ENCODE measurements at regions not wholly inside any gene's neighbourhood (a gene's known extent, or its start where the extent isn't known, plus 50 kb on each side); places are given as distances from the start of the nearest gene placed in this dataset.
"Not testable (repeated sequence)": the region's sequence is repeated elsewhere in the genome, so short reads cannot be mapped to it uniquely, and the experiment has no call there.

DNA sequence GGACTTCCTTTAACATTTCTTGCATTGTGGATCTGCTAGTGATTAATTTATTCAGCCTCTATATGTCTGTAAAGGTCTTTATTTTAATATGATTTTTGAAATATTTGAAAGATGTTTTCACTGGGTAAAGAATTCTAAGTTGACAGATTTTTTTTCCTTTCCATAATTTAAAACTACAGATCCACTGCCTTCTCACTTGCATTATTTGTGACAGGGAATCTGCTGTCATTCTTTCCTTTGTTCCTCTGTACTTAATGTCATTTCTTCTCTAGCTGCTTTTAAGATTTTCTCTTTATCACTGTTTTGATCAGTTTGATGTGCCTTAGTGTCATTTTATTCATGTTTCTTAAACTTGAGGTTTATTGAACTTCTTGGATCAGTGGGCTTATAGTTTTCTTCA lies 159.9 kb downstream of the CYB561 start:
- TF ChIP-seq, protein P1, sequence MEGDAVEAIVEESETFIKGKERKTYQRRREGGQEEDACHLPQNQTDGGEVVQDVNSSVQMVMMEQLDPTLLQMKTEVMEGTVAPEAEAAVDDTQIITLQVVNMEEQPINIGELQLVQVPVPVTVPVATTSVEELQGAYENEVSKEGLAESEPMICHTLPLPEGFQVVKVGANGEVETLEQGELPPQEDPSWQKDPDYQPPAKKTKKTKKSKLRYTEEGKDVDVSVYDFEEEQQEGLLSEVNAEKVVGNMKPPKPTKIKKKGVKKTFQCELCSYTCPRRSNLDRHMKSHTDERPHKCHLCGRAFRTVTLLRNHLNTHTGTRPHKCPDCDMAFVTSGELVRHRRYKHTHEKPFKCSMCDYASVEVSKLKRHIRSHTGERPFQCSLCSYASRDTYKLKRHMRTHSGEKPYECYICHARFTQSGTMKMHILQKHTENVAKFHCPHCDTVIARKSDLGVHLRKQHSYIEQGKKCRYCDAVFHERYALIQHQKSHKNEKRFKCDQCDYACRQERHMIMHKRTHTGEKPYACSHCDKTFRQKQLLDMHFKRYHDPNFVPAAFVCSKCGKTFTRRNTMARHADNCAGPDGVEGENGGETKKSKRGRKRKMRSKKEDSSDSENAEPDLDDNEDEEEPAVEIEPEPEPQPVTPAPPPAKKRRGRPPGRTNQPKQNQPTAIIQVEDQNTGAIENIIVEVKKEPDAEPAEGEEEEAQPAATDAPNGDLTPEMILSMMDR (conservative IDR thresholded peaks at IDR 0.05), result no peak
- H3K27ac ChIP-seq, result no peak overlapping the region

DNA sequence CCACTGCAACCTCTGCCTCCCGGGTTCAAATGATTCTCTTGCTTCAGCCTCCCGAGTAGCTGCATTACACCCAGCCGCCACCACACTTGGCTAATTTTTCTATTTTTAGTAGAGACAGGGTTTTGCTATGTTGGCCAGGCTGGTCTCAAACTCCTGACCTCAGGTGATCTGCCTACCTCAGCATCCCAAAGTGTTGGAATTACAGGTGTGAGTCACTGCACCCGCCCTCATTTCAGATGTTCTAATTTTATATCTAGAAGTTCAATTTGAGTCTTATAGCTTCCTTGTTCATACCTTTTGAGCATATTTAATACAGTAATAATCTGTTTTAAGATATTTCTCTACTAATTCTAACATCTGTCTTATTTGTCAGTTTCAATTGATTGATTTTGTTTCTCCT lies 159.1 kb downstream of the CYB561 start:
- H3K27ac ChIP-seq, result not testable (repeated sequence)

DNA sequence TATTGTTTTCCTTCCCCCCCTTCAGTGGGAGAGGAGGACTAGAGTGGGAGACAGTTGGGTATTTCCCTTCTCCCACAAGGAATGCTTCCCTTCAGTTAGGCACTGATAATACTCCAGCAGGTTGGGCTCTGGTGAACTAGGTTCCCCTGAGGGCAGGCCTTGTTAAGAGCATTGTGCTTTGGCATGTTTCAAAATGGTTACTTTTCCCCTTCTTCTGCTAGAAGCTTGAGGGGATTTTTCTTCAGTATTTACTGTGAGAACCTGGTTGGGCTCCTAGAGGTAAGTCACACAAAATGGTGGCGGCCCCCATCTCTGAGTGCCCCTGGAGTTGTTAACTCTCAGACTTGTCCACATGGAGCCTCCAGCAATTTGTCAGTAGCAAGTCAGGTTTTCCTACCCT lies 156.2 kb downstream of the CYB561 start:
- H3K27ac ChIP-seq, result no peak overlapping the region

DNA sequence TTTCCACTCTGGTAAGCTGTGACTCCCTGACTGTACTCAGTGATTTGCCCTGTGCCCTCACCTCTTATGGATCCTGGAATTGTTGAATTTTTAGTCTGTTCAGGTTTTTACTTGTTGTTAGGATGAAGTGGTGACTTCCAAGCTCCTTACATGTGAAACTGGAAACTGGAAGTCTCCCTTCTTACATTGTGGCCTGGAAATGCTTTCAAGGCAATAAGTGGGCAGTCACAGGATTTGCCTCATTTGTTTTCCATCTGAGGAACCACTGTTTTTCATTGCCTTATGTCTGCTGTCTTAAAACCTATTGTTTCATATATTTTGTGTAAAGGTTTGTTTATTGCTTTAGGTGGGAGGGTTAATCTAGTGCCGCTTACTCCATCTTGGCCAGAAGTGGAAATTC lies 155.8 kb downstream of the CYB561 start:
- H3K27ac ChIP-seq, result no peak overlapping the region
- TF ChIP-seq, protein P1 (conservative IDR thresholded peaks at IDR 0.05), result no peak

More for the DNA sequence above, 156.2 kb downstream of the CYB561 start:
- TF ChIP-seq, protein P1 (conservative IDR thresholded peaks at IDR 0.05), result no peak

DNA sequence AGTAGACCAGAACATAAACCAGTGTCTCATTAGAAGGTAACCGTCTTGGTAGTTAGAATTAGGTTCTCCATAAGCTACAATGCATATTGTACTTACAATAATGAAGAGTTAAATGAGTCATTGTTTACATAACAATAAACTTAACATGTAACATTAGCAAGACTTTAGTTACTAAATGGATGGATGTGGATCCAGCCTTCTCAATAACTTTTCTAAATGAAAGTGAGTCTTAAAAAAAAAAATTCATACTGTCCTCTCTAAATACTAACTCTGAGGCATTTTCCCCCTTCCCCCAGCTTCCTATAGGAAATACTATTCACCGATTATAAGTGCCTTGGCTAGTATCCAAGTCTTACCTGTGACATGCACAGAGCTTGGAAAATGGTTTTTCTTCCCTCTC lies 155.3 kb downstream of the CYB561 start:
- TF ChIP-seq, protein P1 (conservative IDR thresholded peaks at IDR 0.05), result no peak
- H3K27ac ChIP-seq, result no peak overlapping the region

DNA sequence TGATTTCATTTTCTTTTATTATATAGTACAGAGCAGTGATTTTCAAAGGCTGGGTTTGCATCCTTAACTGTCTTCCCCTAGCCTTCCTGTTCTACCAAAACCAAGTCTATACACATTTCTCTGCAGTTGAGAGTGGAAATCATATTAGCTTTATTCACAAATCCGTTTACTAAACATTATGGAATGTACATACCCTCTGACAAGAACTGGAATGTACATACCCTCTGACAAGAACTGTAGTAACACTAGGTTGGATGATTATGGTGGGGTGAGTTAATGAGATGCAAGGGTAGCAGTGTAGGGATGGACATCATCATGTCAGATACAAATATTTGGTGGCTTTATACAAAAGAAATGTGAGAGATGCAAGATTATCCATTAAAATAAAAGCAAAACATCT lies 154.8 kb downstream of the CYB561 start:
- TF ChIP-seq, protein P1 (conservative IDR thresholded peaks at IDR 0.05), result no peak
- no peak overlapping the region for H3K27ac ChIP-seq

DNA sequence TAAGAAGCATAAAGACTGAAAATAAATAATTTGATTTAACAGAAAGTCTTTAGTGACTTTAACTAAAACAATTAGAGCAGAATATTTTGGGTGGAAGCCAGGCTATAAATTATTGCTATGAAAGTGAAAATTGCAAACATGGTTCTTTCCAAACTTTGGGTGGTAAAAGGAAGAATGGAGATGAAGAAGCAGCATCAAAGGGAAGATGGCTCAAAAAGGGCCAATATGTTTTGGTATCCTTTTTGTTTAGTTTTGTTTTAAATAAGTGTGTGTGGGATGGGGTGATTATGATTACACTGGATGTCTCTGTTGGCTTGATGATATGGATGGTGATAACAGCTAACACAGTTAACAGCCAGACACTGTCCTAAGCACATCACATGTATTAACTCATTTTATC lies 153.7 kb downstream of the CYB561 start:
- TF ChIP-seq, protein P1 (conservative IDR thresholded peaks at IDR 0.05), result no peak

DNA sequence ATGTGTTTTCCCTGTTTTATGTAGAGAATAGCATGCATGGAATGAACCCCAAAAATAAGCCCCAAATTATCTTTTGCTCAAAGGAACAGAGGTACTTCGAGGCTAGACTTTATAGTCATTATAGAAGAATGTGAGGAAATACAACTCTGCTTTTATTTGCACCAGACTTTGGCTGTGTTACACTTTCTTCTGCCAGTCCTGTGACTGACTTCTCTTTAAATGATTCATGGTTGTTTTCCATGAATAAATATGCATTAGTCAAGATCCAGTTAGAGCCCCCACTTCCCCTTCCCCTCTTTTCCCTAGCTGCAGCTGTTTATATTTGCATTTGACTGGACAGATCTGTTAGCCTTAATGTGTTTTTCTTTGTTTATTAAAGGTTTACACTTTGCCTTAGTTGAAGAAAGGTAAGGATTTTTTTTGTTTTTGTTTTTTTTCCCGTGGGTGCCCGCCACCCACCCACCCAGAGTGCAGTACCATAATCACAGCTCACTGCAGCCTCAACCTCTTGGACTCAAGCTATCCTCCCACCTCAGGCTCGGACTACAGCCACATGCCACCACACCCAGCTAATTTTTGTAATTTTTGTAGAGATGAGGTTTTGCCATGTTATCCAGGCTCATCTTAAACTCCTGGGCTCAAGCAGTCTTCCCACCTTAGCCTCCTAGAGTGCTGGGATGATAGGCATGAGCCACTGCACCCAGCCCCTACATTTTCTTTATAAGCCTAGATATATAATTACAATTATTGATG lies 152.6 kb downstream of the CYB561 start:
- TF ChIP-seq, protein P1 (conservative IDR thresholded peaks at IDR 0.05), result no peak

More for the DNA sequence above, 153.7 kb downstream of the CYB561 start:
- H3K27ac ChIP-seq, result no peak overlapping the region

More for the DNA sequence above, 152.6 kb downstream of the CYB561 start:
- no peak overlapping the region for H3K27ac ChIP-seq
